ENCODE measurements at regions not wholly inside any gene's neighbourhood (a gene's known extent, or its start where the extent isn't known, plus 50 kb on each side); places are given as distances from the start of the nearest gene placed in this dataset.

- TF ChIP-seq RFX3 (CRISPR knock-in tag; IDR thresholded peaks at IDR 0.05) (no peak), TCF12 (IDR thresholded peaks at IDR 0.05) (no peak), TCF12 (CRISPR knock-in tag; IDR thresholded peaks at IDR 0.05) (no peak), MXD4 (CRISPR knock-in tag; IDR thresholded peaks at IDR 0.05) (no peak), ZNF224 (CRISPR knock-in tag; IDR thresholded peaks at IDR 0.05) (no peak), RNF2 (conservative IDR thresholded peaks at IDR 0.05; ENCODE audit: low read depth) (no peak), PHF8 (CRISPR knock-in tag; IDR thresholded peaks at IDR 0.05) (no peak), TOPORS (CRISPR knock-in tag; IDR thresholded peaks at IDR 0.05) (no peak), ZFP90 (CRISPR knock-in tag; IDR thresholded peaks at IDR 0.05; ENCODE audit: borderline replicate concordance) (no peak), CTCF (CRISPR knock-in tag; IDR thresholded peaks at IDR 0.05) (no peak), ZC3H13 (CRISPR knock-in tag; IDR thresholded peaks at IDR 0.05) (no peak)
- TF ChIP-seq, protein P1, sequence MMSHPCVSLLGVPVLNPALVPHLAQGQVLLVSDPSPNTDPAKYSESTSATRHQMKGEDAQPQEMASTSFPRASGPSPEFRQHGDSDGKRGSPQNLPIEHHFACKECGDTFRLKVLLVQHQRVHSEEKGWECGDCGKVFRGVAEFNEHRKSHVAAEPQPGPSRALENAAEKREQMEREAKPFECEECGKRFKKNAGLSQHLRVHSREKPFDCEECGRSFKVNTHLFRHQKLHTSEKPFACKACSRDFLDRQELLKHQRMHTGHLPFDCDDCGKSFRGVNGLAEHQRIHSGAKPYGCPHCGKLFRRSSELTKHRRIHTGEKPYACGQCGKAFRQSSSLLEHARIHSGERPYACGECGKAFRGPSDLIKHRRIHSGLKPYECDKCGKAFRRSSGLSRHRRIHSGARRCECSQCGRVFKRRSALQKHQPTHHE (CRISPR knock-in tag; IDR thresholded peaks at IDR 0.05; ENCODE audit: borderline replicate concordance): no peak
- TF ChIP-seq, protein P2, sequence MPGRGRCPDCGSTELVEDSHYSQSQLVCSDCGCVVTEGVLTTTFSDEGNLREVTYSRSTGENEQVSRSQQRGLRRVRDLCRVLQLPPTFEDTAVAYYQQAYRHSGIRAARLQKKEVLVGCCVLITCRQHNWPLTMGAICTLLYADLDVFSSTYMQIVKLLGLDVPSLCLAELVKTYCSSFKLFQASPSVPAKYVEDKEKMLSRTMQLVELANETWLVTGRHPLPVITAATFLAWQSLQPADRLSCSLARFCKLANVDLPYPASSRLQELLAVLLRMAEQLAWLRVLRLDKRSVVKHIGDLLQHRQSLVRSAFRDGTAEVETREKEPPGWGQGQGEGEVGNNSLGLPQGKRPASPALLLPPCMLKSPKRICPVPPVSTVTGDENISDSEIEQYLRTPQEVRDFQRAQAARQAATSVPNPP (CRISPR knock-in tag; IDR thresholded peaks at IDR 0.05): no peak
- H3K4me1 ChIP-seq (ENCODE audit: insufficient read depth, low read length): no peaks in the 10 kb centered on the region
- intact Hi-C loops (cut with micrococcal nuclease; ENCODE audit: unreplicated experiment) (no loop called here), in situ Hi-C loops (cut with HindIII; ENCODE audit: extremely low pct_ligation_motif_present, low pct_unique_long_range_greater_than_20kb) (no loop called here)
- no peak overlapping the region for H3K4me3 ChIP-seq (replicated peaks in 1 of 3; ENCODE audit: insufficient read depth in 1 of 3, low read depth in 2 of 3, low read length in 3 of 3)
- 4% methylated on average over 2 of the region's 2 CpGs for WGBS (ENCODE audit: low lambda C conversion rate)
- no peak overlapping the region for H2AFZ ChIP-seq (ENCODE audit: low read length)
- H3K79me2 ChIP-seq (ENCODE audit: insufficient read depth, low read length): no peaks in the 10 kb centered on the region
- no peak overlapping the region for H3K9ac ChIP-seq (ENCODE audit: insufficient read depth, low read depth, low read length)
- H3K9me3 ChIP-seq (ENCODE audit: low read length): peaks cover 86% of the 10 kb centered on the region
- H3K4me2 ChIP-seq (ENCODE audit: low read depth, low read length): no peak overlapping the region
- no peaks in the 10 kb centered on the region for H3K36me3 ChIP-seq (replicated peaks in 1 of 2; ENCODE audit: control insufficient read depth in 1 of 2, insufficient read depth in 2 of 2, low read length in 2 of 2)
- BruUV-seq (replicated peaks): no TSS peak
- H3K27ac ChIP-seq (ENCODE audit: extremely low read length, insufficient read depth, low read length): no peak overlapping the region
- no peaks in the 10 kb centered on the region for H3K27me3 ChIP-seq (ENCODE audit: control insufficient read depth in 1 of 2, insufficient read depth in 2 of 2, low read length in 2 of 2)
- H4K20me1 ChIP-seq (ENCODE audit: insufficient read depth, low read length): no peaks in the 10 kb centered on the region
- ChIA-PET POLR2A (no interaction called here), CTCF (ENCODE audit: low intra/inter-chr PET ratio, low total read pairs) (no interaction called here)
- FAIRE-seq: no peak
- no peak for DNase-seq (ENCODE audit: low spot score)
- ATAC-seq: no peak
These were observed 356.8 kb upstream of the DMAC1 start for GRCh38 chr9:8156346-8156745.
